SKM-1 (cell line): ENCODE measurements at regions not wholly inside any gene's neighbourhood (a gene's known extent, or its start where the extent isn't known, plus 50 kb on each side); places are given as distances from the start of the nearest gene placed in this dataset.

ENCODE experiments used
- DNase-seq: peaks from one replicate; lab custom pipeline; 2025; ENCODE audit not compliant: unreplicated experiment; lab: John Stamatoyannopoulos, UW

GRCh38 chr3:181855825-181856224 lies 144.1 kb downstream of the SOX2 start:
- no peak for DNase-seq

DNA sequence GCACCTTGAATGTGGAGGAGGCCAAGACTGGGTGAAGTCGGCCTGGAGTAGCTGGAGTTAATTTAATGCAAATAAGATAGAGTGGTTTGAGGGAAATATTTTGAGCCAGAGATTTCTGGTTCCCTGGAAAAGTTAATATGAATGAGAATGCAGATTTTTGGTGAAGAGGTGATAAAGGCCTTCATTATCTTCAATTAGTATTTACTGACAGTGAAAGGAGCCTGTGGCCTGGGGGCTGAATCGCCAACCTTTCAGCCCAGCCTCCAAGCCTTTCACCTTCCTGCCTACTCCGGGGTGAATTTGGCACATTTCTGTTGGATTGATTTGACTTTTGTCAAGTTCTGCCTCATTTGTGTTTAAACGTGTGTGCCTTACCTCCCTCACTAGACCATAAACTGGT lies 147.8 kb downstream of the SOX2 start:
- DNase-seq = no peak

DNA sequence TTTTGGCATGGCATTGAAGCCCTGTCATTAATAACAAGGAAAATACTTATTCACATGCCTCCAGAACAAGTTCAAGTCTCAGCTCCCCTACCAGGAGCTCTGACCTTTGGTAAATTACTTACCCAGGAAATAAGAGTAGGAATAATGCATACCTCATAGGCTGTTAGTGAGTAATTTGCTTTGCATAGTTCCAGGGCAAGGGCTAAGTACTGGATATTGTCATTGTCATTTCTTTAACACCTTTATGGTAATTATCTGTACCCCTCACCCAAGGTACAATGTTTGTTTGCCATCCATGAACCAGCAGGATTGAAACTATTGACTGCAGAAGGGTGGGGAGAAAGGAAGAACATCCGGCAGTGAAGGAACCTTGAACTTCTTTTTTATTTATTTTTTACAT lies 148.5 kb downstream of the SOX2 start:
- no peak for DNase-seq

DNA sequence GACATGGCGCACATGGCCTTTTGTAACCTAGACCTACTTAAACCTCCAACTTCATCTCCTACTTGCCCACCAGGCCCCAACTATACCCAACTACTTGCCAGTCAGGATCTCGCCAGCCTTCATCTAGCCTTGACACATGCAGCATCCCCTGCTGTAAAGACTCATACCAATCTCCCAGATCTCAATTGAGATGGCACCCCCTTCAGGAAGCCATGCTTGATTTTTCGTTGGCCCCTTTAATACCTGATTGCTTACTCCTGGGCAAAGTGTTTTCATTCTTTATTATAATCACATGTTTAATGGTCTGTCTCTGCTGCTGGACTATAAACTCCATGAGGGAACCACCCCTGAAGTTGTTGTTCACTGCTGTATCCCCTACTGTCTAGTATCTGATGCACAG lies 150.8 kb downstream of the SOX2 start:
- DNase-seq = no peak

- no peak for DNase-seq
These were observed 156.9 kb downstream of the SOX2 start for GRCh38 chr3:181868576-181869082.

- DNase-seq = no peak
These were observed 161.2 kb downstream of the SOX2 start for GRCh38 chr3:181872887-181873286.

GRCh38 chr3:181879926-181880325 lies 168.2 kb downstream of the SOX2 start:
- no peak for DNase-seq

GRCh38 chr3:181880331-181880730 lies 168.6 kb downstream of the SOX2 start:
- DNase-seq = no peak

DNA sequence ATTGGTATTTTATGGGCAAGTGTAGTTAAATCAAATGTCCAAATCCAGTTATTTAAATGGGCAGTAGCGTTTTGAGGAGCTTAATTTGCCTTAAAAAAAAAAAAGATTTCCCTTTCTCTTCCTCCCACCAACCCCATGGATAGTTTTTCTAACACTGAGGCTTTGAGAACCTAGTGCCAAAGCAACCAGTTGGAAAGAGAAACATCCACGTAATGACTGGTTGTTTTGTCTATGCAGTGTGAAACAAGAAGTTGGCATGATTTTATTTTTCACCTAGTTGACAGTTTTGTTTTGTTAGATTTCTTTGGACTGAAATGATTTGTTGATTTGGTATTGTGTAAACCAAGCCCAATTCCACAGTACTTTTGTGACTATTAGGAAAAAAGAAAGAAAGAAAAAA lies 170.0 kb downstream of the SOX2 start:
- DNase-seq = no peak

DNA sequence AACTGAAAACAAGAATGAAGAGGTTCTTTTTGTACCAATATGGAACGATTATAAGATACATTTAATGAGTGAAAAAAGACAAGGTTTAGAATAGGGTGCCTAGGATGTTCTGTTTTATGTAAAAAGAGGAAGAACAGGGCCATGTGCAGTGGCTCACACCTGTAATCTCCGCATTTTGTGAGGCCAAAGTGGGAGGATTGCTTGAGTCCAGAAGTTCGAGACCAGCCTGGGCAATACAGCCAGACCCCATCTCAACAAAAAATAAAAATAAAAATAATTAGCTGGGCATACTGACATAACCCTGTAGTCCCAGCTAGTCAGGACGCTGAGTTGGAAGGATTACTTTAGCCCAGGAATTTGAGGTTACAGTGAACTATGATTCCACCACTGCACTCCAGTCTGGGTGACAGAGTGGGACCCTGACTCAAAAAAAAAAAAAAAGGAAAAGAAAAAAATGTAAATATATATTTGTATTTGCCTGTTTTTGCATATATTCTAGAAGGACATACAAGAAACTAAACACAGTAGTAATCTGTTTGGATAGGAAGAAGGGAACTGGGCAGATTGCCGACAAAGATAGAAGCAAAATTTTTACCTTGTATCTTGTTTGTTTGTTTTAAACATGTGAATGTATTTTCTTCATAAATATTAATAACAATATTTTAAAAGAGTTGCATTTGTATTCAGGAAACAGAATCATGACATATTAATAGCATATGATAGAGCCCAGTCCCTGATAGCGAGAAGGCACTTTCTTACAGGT lies 174.3 kb downstream of the SOX2 start:
- no peak for DNase-seq

DNA sequence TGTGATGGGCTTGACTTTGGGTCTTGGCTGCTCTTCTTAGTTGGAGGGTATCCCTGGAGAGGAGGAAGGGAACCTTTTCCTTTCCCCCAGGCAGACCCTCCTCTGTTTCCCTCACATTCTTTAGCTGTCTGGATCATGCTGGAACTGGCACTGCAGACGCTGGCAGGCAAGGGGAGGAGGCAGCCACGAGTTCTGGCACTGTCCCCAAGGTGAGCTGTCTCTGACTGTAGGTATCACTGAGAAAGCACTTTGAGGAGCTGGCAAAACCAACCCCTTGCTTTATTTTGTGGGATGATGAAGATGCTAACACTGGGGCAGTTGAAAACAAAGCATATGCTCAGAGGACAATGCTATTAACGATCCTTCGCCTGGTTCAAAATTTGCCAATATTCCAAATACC lies 175.0 kb downstream of the SOX2 start:
- DNase-seq = no peak

- DNase-seq = no peak
These were observed 176.0 kb downstream of the SOX2 start for GRCh38 chr3:181887685-181888084.

DNA sequence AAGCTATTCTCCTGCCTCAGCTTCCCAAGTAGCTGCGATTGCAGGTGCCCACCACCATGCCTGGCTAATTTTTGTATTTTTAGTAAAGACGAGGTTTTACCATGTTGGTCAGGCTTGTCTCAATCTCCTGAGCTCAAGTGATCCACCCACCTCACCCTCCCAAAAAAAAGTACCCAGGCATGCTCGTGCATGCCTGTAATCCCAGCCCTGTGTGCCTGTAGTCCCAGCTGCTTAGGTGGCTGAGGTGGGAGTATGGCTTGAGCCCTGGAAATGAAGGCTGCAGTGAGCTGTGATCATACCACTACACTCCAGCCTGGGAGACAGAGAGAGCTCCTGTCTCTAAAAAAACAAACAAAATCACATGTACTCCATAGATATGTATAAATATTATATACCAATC lies 176.5 kb downstream of the SOX2 start:
- DNase-seq = no peak

GRCh38 chr3:181892848-181893247 lies 181.1 kb downstream of the SOX2 start:
- no peak for DNase-seq

GRCh38 chr3:181896605-181897004 lies 184.9 kb downstream of the SOX2 start:
- no peak for DNase-seq

- DNase-seq = no peak
These were observed 188.0 kb downstream of the SOX2 start for GRCh38 chr3:181899702-181900101.

- no peak for DNase-seq
These were observed 189.9 kb downstream of the SOX2 start for GRCh38 chr3:181901626-181902025.

DNA sequence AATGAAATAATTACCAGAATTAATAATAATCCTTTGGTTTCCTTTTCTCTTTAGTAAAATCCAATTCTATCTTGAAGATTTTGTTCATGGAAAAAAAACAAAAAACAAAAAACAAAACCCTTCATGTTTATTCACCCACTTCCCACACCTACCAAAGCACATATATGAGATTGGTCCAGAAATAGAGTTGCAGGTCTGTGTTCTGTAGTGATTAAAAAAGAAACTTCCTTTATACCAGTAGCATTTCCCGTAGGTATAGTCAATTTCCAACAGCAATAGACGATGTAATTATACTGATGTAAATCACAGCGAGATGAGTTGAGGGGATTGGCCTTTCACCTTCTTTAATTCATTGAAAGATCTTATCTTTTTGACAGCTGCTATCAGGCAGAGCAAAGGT lies 194.6 kb downstream of the SOX2 start:
- DNase-seq = no peak

GRCh38 chr3:181909241-181909640 lies 197.5 kb downstream of the SOX2 start:
- no peak for DNase-seq

GRCh38 chr3:181912384-181912783 lies 200.7 kb downstream of the SOX2 start:
- no peak for DNase-seq

GRCh38 chr3:181913254-181913653 lies 201.5 kb downstream of the SOX2 start:
- no peak for DNase-seq

GRCh38 chr3:181915551-181915950 lies 203.8 kb downstream of the SOX2 start:
- DNase-seq = no peak

DNA sequence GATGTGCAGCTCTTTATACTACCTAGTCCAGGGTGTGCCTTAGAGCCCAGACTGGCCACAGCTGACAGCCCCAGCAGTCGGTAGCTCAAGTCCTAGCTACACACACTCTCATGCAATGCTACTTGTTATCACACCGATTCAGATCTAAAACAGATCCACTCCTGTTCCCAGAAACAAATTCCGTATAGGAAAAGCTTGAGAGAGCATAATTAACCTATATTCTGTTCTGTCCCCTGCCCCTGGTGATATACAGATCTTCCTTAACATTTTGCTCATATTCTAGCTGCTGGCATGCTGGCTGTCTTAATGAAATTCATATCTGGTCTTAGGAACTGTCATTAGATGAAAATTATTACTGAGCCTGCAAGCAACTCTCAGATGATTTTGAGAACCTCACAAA lies 204.3 kb downstream of the SOX2 start:
- no peak for DNase-seq
